Activated CD8-positive, alpha-beta memory T cell treated with anti-CD3 and anti-CD28 coated beads, Interleukin-2, amount 50 U/mL, for 24 hours (primary cell): ENCODE measurements at regions not wholly inside any gene's neighbourhood (a gene's known extent, or its start where the extent isn't known, plus 50 kb on each side); places are given as distances from the start of the nearest gene placed in this dataset.
"Not testable (repeated sequence)": the region's sequence is repeated elsewhere in the genome, so short reads cannot be mapped to it uniquely, and the experiment has no call there.

Experiments
- DNase-seq: peaks from one replicate; pipeline ENCODE4 v3.0.0-alpha.2; 2020; ENCODE audit errors: extremely low read depth

DNA sequence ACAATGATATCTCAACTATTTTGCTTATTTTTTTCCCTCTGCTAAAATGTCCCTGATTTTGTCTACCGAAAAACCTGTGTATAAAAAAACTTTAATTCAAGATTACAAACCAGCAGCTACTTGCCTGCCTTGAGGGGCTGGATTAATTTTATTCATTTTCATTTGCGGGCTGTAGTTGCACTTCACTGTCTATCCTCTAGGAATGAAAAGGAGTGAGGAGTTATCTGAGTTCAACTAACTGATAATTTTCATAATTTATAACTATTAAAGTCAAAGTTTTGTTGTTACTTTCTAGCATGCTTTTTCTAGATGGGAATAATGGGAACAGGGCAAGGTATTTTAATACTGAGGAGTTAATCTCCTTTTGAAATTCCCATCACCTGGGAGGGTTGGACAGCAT is 50.3 kb upstream of the AGTPBP1 start:
- not testable (repeated sequence) for DNase-seq

DNA sequence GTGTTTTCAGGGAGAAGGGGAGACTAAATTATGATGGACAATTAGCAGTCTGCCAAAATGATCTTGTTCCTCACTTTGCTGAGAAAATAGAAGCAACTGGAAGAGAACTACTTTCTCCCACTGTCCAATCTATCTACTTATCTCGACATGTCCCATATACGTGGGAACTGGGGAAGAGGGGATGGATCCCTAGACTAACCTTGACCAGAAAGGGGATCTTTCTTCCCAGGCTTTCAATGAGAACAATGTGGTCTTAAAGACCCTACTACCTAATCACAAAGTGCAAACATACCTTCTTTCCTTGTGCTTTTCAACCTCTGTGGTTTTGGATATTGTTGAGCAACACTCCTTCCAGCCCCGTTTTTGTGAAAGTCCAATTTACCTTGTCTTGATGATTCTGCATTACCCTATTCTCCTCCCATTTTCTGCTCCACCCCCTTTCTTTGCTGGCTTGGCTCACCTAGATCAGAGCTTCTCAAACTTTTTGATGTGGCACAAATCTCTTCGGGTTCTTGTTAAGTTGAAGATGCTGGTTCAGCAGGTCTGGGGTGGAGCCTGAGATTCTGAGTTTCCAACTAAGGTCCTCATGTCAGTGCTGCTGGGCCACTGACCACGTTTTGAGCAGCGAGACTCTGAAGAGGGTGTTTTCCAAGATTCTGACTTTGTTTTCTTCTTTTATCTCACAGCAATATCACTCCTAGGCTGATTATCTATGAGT is 61.4 kb upstream of the AGTPBP1 start:
- DNase-seq, result not testable (repeated sequence)

DNA sequence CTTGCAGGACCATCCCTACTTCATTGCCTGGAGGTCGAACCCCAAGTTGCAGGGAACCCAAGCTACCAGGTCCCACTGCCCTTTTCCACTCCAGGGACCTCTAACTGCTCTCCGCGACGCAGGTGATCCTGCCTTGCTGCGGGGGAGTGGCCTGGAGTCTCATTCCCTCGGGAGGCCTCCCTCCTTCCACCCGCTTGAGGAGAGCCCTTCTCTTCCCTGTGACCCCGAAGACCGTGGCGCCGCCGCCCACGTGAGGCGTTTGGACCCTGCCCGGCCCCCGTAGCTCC is 63.0 kb upstream of the AGTPBP1 start:
- not testable (repeated sequence) for DNase-seq

- peak; percentile 27 for DNase-seq
Measured at GRCh38 chr9:85805134-85806005, 63.6 kb upstream of the AGTPBP1 start.

DNA sequence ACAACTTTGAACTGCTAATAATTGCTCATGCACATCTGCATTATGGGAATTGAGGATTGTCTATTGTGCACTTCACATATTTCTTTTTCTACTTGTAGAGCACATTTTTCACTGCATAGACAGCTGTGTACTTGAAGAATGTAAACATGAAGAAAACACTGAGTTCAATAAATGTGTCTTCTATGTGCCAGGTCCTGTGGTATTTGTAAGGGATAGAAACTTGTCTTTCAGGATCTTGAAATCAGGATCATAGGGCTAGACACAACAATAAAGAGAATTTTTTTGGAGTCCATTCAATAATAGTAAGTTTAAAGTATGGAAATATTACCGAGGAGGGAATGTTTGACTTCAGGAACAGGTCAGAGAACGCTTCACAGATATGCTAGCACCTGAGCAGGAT is 66.6 kb upstream of the AGTPBP1 start:
- DNase-seq, result not testable (repeated sequence)

GRCh38 chr9:85813388-85813787 is 71.6 kb upstream of the AGTPBP1 start:
- DNase-seq, result not testable (repeated sequence)

DNA sequence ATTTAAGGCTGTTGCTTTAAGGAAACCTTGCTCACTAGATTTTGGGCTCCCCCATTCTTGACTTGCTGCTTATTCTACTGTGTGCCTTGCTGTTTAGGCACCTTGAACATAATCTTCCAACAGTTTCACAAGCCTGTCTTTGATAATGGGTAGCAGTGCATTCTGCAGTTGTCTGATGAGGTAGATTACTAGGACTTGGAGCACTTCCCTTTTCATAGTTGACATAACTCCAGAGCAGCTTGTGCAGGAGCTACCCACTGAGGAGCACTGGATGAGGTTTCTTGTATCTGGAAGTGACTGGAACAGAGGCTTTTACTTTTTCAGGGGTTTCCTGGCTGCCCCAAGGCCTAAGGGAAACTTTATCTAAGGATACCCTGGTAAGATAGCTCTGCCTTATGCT is 73.0 kb upstream of the AGTPBP1 start:
- not testable (repeated sequence) for DNase-seq

DNA sequence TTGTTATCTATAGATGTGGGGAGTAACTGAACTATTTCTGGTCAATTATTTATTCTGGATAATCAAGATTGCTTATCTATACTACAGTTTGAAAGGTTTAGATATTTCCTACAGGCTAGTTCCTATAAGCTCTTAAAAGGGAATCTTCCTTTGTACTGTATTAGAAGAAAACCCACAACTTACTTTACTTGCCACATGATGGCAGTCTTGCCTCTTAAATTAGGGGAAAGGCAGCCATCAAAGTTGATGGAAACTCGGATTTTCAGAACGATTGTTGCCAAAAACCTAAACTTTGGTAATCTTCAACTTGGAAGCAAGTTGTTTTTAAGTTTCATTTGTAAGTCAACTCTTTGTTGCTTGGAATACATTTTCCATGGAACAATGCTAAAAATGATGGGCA is 77.2 kb upstream of the AGTPBP1 start:
- DNase-seq, result not testable (repeated sequence)

- DNase-seq, result not testable (repeated sequence)
Measured at GRCh38 chr9:85820598-85820997, 78.8 kb upstream of the AGTPBP1 start.

GRCh38 chr9:85824949-85825348 is 83.2 kb upstream of the AGTPBP1 start:
- DNase-seq, result not testable (repeated sequence)

DNA sequence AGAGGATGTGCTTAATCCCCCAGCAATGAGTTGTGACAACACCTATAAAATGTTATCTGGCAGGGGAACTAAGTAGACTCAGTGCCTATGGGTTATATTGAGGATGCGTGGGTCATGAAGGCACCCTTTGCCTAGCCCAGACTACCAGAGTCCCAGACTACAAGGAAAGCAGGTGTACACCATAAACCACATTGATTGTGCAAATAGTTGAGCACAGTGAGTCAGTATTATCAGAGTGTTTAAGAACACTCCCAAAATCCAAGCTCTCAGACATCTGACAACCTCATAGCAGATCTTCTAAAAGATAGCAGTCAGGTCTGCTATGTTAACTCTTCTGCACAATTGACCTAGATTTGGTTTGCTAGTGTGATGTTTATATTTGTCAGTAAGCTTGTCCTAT is 92.8 kb upstream of the AGTPBP1 start:
- not testable (repeated sequence) for DNase-seq

DNA sequence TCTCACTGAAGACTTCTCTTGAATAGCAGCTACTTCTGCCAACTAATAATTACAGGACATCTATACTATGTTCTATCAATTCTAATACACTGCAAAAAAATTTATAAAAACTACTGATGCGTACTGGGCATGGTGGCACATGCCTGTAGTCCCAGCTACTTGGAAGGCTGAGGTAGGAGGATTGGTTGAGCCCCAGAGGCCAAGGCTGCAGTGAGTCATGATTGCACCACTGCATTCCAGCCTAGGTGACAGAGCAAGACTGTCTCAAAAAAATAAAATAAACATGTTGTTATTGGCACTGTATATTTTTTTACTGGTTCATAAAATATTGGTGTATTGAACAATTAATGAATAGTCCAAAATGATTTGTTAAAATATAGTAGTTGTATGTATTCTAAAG is 97.0 kb upstream of the NAA35 start:
- DNase-seq, result not testable (repeated sequence)

DNA sequence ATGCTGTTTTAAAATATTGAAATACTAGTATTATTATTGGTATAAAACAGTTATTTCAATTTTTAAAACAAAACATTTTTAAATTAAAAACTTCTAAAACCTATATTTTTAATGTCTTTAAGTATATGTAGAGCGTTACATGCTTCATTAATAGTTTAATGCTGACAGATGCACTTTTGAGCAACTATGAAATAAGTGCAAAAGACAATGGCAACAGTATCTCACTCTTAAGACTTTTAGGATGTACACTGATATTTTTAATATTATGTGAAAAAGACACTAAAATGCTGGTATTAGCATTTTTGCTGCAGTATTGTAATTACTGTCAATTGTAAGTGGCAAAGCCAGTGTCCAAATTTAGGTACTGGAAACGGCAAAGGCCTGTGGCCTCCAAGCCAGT is 93.2 kb upstream of the NAA35 start:
- not testable (repeated sequence) for DNase-seq

- DNase-seq, result no peak
Measured at GRCh38 chr9:85858056-85858750, 82.7 kb upstream of the NAA35 start.

DNA sequence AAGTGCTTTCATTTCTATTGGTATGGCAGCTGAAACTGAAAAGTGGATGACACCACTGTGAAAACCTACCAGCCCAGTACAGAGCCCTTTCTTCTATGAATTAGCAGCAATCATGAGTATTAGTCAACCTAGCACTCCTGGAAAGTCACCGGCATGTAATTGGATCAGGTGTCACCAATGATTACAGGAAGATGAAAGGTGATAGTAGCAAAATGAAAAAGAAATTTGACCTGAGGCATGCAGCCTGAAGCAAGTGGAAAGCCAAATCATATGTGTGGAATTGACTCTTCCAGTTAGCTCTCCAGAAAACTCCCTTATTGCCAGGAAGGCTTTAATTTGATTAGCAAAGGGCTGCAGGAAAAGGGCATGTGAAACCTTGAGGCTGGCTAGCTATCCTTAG is 81.2 kb upstream of the NAA35 start:
- DNase-seq, result no peak

GRCh38 chr9:85861882-85862281 is 79.1 kb upstream of the NAA35 start:
- DNase-seq, result not testable (repeated sequence)

GRCh38 chr9:85863875-85864274 is 77.1 kb upstream of the NAA35 start:
- DNase-seq, result no peak

DNA sequence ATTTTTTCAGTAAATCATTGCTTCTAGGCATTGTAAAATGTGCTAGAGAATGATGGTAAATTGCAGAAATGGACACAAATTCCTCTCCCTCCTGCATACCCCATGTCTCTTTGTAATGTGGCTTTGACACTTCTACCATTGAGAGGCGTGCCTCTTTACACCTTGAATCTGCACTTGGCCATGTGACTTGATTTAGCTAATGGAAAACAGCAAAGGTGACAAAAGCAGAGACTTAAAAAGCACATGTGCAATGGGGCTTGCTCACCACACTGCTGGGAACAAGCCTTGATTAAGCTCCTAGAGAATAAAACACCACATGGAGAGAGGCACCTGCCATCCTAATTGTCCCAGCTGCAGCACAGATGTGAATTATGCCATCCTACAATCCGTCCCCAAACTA is 69.9 kb upstream of the NAA35 start:
- no peak for DNase-seq

DNA sequence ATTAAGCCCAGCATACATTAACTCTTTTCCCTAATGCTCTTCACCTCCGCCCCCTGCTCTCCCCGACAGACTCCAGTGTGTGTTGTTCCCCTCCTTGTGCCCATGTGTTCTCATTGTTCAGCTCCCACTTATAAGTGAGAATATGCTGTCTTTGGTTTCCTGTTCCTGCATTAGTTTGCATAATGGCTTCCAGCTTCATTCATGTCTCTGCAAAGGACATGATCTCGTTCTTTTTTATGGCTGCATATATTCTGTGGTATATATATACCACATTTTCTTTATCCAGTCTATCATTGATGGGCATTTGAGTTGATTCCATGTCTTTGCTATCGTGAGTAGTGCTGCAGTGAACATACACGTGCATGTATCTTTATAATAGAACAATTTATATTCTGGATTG is 69.3 kb upstream of the NAA35 start:
- DNase-seq, result not testable (repeated sequence)

DNA sequence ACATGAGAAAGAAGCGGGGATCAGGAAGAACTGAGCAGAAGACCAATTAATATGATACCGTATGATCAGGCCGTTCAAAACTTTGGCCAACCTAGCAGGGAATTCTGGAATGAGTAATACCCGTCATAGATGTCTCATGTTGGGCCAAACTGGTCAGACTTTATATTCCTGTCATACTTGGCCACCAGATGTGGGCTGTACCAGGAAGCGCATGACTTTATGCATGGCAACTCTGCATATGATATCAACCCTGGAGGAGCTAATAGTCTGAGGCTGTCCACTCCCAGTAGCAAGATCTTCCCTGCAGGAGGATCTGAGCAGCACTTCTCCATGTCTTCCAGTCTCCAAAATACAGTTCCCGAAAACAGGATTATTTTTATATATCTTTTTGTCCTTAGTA is 68.5 kb upstream of the NAA35 start:
- no peak for DNase-seq

- no peak for DNase-seq
Measured at GRCh38 chr9:85876628-85877027, 64.3 kb upstream of the NAA35 start.

- not testable (repeated sequence) for DNase-seq
Measured at GRCh38 chr9:85878872-85879597, 61.9 kb upstream of the NAA35 start.
